ENCODE measurements at regions not wholly inside any gene's neighbourhood (a gene's known extent, or its start where the extent isn't known, plus 50 kb on each side); places are given as distances from the start of the nearest gene placed in this dataset.
"Not testable (repeated sequence)": the region's sequence is repeated elsewhere in the genome, so short reads cannot be mapped to it uniquely, and the experiment has no call there.

GRCh38 chr6:139754898-139755775, 380.7 kb upstream of the CITED2 start:
- DNase-seq (ENCODE audit: low read depth) = no peak

GRCh38 chr6:139753198-139753861, 378.9 kb upstream of the CITED2 start:
- no peak for DNase-seq (ENCODE audit: low read depth)

GRCh38 chr6:139752086-139752485, 377.6 kb upstream of the CITED2 start:
- no peak for DNase-seq (ENCODE audit: low read depth)

- DNase-seq (ENCODE audit: low read depth) = no peak
Measured at GRCh38 chr6:139751179-139751578, 376.7 kb upstream of the CITED2 start.

GRCh38 chr6:139748353-139749146, 374.1 kb upstream of the CITED2 start:
- no peak for DNase-seq (ENCODE audit: low read depth)

- DNase-seq (ENCODE audit: low read depth) = no peak
Measured at GRCh38 chr6:139747154-139747553, 372.7 kb upstream of the CITED2 start.

- no peak for DNase-seq (ENCODE audit: low read depth)
Measured at GRCh38 chr6:139744891-139745290, 370.4 kb upstream of the CITED2 start.

- DNase-seq (ENCODE audit: low read depth) = peak; percentile 84
Measured at GRCh38 chr6:139743664-139744437, 369.4 kb upstream of the CITED2 start.

- DNase-seq (ENCODE audit: low read depth) = no peak
Measured at GRCh38 chr6:139742671-139743070, 368.2 kb upstream of the CITED2 start.

GRCh38 chr6:139738801-139739455, 364.5 kb upstream of the CITED2 start:
- DNase-seq (ENCODE audit: low read depth) = no peak

GRCh38 chr6:139736325-139736906, 362.0 kb upstream of the CITED2 start:
- DNase-seq (ENCODE audit: low read depth) = no peak

GRCh38 chr6:139732451-139732850, 358.0 kb upstream of the CITED2 start:
- no peak for DNase-seq (ENCODE audit: low read depth)

GRCh38 chr6:139730340-139730974, 356.0 kb upstream of the CITED2 start:
- DNase-seq (ENCODE audit: low read depth) = no peak

GRCh38 chr6:139728876-139729427, 354.5 kb upstream of the CITED2 start:
- DNase-seq (ENCODE audit: low read depth) = no peak

GRCh38 chr6:139726272-139726671, 351.8 kb upstream of the CITED2 start:
- DNase-seq (ENCODE audit: low read depth) = not testable (repeated sequence)

- DNase-seq (ENCODE audit: low read depth) = no peak
Measured at GRCh38 chr6:139722530-139722929, 348.1 kb upstream of the CITED2 start.

- DNase-seq (ENCODE audit: low read depth) = no peak
Measured at GRCh38 chr6:139721954-139722353, 347.5 kb upstream of the CITED2 start.

- DNase-seq (ENCODE audit: low read depth) = no peak
Measured at GRCh38 chr6:139713900-139714506, 339.6 kb upstream of the CITED2 start.

- DNase-seq (ENCODE audit: low read depth) = no peak
Measured at GRCh38 chr6:139713424-139713823, 339.0 kb upstream of the CITED2 start.

GRCh38 chr6:139712830-139713229, 338.4 kb upstream of the CITED2 start:
- no peak for DNase-seq (ENCODE audit: low read depth)

Measured in GM04504 (cell line).